ENCODE measurements at regions not wholly inside any gene's neighbourhood (a gene's known extent, or its start where the extent isn't known, plus 50 kb on each side); places are given as distances from the start of the nearest gene placed in this dataset.

DNA sequence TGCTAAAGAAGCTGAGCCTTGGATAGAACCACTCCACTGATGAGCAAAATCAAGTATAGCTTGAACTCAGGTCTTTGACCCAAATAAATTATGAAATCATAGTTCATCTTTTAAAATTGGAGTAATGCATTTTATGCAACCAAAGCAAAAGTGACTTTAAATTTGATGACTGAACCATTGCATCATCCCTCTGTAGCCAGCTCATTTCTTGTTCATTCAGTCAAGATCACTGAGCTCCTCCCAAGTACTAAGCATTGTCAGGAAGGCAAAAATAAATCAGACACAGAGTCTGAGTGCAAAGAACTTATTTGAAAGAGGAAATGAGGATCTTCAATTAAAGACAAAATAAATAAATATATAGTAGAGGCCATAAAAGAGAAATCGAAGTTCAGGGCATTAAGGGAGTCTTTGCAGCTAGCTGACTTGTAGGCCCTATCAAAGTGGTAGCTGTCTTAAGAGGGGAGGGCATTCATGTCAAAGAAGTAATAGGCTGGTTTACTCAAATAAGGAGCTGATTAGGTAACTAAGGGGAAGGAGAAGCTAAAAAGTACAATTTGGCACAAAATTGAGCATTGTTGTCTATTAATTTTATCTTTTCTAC lies 411.8 kb downstream of the MTX2 start:
- DNase-seq (ENCODE audit: low read depth), result no peak

DNA sequence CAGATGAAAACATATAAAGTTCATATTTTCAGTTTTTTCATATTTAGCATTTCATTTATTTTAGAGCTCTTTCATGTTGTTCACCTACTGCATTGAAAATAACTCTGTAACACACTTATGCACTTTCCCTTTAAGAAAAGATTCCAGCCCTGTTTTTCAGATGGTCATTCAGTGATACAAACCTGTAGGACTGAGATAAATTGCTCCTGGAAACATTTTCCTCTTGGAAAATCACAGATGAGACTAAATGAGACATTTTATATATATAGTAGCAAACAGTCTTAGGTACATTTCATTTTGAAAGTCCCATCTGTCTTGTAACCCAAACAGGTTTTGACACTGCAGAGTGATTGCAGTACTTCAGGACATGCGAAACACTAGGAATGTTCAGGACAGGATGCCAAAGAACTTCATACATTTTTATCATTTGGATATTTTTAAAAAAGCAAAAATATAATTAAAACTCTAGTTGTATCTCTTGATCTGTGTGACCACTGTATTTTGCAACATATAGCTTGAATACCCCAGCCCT lies 412.4 kb downstream of the MTX2 start:
- DNase-seq (ENCODE audit: low read depth), result no peak

DNA sequence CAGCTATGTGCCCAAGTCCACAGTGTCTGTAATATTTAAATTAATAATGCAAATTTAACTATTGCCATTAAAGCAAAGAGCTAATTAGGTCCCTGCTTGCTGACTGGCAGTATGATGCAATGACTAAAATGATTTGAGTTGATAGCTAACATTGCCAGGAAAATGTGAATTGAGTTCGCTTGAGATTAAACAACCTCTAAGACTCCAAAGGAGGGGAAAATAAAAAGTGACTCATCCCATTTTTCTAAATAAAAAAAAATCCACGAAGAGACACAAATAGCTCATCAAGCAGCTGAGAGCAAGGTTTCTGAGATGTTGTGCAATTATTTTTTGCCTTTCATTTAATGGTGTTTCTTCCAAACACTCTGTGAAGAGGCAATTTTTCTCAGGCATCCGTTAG lies 413.0 kb downstream of the MTX2 start:
- no peak for DNase-seq (ENCODE audit: low read depth)

DNA sequence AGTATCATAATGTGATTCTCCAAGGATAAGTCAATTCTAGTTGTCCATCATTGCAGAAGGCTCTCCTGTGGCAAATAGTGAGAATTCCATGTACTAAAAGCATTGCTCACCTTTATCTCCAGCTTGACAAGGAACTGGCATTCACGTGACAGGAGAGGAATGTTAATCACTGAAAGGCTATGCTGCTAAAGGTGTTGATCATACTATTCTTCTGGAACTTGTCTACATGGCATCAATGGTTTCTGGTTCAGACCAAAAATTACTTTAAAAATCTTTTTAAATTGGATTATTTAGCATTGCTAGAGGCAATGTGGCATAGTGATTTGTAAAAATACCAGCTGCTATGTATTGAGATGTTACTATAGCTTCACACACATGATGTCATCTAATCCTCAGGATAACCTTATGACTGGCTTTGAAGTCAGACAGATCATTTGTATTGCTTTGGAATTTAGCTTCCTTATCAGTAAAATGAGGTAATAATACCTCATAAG lies 414.4 kb downstream of the MTX2 start:
- DNase-seq (ENCODE audit: low read depth), result no peak

DNA sequence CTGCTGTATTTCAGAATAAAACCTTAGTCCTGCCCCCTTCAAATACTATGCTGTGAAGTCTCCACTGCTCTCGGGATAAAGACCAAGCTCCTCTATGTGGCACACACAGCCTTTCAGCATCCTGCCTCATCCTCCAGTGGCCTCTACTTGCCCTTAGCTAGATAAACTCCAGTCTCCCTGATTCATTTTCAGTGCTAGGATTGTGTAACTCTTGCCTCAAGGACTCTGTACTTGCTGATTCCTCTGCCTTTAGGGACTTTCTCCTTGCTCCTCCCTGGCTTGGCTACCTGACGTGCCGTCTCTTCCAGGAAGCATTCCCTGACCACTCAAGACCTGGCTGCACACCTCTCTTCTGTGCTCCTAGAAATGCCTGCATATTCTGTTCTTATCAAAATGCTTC lies 416.7 kb downstream of the MTX2 start:
- DNase-seq (ENCODE audit: low read depth), result no peak

DNA sequence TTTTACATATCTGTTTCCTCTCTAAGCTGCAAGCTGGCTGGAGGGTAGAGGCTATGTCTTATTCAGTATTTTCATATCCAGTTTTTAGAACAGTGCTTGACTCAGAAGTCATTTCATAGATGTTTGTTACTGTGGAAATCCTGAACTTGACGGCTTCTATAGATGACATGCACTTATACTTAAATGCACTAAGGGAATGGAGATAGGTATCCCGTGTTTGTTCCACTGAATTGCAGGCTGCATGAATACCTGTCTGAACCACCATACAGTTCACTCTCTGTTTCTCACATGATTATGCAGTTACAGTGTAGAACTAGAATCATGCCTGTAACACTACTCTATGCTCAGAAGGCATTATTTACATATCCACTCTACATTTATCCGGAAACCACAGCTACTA lies 417.1 kb downstream of the MTX2 start:
- DNase-seq (ENCODE audit: low read depth), result no peak

DNA sequence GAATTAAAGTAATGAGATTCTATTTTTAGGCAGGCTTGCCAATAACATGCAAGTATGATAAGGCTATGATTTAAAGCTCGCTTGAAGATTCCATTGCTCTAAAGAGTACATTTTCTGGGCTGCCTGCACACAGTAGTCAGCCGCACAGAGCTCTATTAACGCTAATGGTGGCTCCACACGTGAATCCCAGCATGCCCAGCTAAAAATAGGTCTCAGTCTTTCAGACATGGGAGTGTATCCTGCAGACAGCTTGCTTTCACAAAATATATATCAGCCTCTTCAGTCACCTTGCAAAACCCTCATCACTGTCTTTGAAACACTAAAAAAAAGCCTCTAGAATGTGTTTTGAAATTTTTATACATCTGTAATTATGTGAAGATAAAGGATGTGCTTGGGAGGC lies 418.1 kb downstream of the MTX2 start:
- no peak for DNase-seq (ENCODE audit: low read depth)

DNA sequence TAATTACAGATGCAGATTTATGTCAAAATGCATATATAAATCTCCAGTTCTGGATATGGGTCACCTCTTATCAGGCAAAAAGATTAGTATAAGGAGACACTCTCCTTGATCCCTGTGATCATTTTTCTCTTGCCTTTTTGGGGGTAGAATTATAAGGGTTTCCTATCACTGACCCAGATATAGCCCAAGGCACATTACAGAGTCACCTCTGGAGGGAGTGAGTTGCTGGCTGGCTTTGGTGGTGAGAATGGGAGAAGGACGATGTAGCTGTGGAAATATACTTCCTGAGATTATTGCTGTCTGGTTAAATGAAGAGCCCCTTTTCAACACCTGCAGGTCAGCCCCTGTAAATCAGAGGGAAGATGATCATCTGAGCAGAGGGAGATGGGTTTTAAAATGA lies 418.7 kb downstream of the MTX2 start:
- no peak for DNase-seq (ENCODE audit: low read depth)

DNA sequence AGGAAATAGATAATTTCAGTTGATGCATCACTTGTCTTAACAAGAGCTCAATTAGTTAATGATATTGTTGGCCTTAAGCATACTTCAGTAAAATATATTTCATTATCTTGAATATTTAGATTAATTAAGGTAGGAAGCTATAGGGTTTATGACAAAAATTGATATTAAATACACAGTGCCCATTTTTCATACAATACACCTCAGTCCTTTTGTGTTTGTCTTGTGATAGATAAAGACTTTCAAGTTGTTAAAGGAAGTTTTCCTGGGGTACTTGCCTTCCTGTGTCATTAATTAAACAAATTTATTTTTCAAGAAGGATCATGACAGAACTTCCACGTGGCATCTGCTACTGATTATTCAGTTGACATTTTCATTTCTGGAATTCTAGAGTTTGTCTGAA lies 420.5 kb downstream of the MTX2 start:
- DNase-seq (ENCODE audit: low read depth), result no peak

DNA sequence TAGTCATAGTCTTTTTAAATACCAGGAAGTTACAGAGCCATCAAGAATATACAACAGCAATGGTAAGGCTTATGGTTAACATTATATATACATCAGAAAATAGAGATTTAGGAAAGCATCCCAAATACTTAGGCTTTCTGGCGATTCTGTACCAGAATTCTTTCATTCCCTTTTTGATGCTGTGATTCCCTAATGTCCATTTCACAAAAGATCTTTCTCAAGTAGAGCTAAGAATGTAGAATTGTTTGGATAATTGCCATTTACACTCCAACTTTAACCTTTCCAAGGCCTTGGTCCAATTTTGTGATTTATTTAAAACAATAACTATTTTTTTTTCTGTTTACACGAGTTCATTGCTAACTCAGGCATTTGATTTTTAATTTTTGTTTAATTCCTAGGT lies 422.2 kb downstream of the MTX2 start:
- DNase-seq (ENCODE audit: low read depth), result no peak

DNA sequence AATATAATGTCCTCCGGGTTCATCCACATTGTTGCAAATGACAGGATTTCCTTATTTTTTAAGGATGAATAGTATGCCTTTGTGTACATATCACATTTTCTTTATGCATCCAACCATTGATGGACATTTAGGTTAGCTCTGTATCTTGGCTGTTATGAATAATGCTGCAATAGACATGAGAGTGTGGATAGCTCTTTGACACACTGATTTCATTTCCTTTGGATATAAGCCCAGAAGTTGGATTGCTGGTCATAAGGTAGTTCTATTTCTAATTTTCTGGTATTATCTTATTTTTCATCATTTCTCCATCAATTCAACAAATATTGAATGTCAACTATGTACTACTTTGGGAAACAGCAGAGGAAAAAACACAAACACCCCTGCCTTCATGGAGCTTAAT lies 423.3 kb downstream of the MTX2 start:
- no peak for DNase-seq (ENCODE audit: low read depth)

DNA sequence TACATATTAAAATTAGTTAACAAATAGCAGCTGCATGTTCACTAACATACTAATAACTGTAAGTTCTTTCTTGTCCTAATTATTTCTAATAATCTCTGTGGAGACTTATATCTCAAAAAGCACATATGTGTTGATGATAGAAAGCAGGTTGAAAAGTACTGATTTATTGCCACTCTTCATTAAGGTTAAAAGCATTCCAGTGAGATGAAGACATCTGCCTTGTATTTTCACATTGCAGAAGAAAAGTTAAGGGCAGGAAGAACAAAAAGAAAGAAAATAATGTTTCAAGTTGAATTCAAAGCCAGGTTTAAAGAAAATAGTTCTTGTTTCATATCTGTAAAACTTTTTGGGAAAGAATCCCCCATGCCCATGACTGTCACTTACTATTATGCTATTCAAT lies 429.9 kb downstream of the MTX2 start:
- no peak for DNase-seq (ENCODE audit: low read depth)

DNA sequence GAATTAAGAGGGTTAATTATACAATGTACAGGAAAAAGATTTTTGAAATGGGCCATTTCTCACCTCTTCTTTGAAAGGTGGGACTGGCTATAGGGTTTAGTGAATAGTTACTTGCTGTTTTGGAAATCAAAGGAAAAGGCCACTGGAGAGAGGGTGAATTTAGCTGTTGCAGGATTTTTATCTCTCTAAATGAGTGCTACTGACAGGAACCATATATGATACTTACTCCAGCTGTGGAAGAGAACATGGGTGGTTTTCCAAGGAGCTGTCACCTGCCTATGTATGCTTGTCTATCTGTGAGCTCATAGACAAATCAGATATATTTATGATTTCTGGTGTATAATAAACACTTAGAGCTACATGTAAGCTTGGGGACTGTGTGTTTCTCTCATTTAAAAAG lies 430.4 kb downstream of the MTX2 start:
- no peak for DNase-seq (ENCODE audit: low read depth)

DNA sequence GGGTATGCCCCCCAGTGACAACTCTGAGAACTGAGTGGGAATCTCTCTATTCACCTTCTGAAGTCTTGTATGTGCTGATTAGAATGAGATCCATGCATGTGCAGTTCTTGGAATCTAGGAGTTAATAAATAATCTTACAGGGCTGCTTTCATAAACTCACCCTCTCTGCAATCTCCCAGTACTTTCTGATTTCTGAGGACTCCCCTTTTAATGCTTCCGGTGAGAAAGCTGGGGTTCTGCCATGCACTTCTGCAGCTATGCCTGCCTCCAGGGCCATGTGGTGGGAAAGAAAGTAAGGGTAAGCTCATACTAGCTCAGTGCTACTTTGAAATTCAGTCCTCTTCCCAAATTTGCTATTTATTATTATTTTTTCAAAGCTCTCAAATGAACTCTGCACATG lies 432.9 kb downstream of the MTX2 start:
- no peak for DNase-seq (ENCODE audit: low read depth)

DNA sequence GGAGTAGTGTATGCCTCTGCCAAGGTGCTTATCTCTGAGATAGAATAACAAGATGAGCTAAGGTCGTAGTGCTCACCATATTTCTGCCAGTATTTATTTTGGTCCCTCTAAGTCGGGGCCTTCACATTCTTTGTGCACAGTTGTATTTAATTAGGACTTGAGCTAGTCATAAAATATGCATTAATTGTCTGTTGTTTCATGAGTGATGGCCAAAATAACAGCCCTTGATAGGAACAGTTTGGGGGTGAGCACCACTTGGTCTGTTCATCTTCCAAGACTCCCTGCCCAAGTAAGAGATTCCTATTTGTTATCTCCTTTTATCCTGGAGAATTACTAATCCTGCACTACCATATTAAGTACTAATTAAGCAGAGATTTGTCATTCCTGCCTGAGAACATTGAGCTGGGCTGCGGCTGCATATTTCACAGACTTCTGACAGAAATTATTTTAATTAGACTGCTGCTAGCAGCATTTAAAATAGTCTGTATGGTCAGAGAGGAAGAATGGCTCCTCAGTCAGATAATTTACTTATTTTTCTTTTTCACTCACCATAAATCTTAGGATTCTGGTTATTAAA lies 435.1 kb downstream of the MTX2 start:
- DNase-seq (ENCODE audit: low read depth), result no peak

DNA sequence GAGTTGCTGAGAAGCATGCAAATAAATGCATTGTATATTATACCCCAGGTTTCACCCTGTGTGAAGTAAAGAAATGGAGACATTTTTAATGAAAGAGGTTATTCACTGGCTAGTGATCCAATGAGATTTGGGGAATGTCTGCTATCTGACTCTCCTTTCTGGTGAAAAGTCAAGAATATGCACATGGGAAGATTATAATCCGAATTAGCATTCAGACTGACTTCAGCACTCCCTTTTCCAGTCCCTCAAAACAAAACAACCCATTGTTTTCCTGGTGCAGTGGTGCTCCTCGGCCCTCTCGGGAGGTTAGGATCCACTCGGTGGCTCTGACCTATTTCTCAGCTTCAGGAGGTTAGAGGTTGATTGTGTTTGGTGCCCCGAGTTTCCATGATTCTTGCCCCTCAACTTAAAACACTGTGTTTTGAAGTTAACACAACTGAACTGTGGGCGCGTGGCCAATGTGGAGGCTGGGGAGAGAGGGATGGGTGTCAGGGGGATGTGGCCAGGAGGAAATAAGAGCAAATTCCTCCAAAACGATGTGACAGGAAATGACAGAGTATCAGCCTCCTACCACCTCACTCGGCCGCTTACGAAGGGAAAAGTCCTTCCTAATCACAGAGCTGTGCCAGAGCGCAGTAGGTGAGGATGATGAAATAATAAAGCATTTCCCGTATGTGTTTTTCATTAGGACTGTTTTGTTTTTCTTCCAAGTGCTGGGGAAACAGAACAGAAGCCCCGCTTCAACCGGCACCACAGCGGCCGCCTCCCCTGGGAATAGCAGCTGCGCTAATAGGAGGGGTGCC lies 440.1 kb downstream of the MTX2 start:
- no peak for DNase-seq (ENCODE audit: low read depth)

DNA sequence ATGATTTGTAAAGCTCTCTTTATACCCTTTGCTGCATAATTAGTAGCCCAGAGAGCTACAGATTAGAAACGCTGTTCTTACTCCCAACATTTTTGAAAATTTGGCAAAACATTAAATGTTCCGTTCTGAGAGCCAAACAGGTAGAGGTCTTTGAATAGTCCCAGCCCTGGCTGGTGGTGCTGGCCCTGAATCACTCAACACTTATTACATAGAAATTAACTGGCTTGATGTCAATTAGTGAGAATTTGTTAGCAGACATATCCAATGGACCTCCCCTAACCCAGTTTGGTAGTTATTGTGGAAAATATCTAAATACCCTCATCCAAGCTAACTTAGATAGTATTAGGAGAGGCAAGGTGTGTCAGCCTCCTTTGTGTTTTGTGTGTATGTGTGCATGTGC lies 440.7 kb downstream of the MTX2 start:
- no peak for DNase-seq (ENCODE audit: low read depth)

DNA sequence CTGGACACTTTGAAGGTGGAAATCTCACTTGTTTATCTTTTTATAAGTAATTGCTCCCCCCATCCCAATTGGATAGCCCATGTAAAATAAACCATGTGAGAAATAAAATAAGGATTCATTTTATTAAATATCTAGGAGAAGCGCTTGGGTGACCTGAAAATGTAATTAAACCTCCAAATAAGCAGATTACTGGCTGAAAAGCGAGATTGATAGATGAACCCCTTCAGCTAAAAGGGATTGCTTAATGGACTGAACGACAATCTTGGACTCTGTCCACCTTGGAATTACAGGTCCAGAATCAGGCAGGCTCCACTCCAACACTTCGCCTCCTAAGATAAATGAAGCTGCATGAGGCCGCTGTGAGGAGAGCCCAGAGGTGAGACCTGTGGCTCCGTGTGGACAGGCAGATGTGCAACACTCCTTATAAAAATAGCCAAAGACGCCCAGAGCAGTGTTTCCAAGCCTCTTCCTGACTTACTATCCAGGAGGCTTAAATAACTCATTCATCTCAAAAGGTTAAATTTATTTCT lies 441.5 kb downstream of the MTX2 start:
- no peak for DNase-seq (ENCODE audit: low read depth)

DNA sequence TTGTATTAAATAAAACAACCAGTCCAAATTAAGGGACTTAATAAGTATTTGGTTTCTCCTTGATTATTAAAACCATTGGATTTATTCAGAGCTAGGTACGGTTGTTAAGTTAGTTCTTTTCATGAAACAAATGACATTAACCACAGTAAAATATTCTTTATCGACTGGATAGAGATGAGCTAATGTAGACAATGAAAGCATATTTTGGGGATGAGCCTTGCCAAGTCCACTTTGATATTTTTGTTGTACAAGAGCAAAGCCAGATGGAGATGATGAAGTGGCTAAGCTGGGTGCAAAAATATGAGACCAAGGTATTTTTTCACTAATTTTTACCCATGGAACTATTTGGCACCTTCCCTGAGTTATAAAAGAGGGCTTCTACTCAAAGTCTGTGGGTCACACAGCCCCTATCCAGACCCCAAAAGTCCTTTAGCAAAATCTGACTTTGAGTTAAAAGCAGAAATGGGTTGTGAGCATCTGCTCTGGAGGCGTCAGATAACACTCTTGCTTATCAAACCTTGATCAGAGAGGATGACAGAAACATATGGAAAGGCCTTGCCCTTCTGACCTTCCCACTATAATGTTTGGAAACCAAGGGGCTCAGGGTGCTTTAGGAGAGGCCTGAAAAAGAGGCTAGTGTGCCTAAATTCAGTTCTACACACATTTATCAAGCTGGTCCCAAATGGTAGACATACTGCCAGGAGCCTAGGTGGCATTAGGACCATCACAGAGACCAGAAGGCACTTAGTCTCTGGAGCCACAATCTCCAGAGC lies 456.8 kb downstream of the MTX2 start:
- no peak for DNase-seq (ENCODE audit: low read depth)

DNA sequence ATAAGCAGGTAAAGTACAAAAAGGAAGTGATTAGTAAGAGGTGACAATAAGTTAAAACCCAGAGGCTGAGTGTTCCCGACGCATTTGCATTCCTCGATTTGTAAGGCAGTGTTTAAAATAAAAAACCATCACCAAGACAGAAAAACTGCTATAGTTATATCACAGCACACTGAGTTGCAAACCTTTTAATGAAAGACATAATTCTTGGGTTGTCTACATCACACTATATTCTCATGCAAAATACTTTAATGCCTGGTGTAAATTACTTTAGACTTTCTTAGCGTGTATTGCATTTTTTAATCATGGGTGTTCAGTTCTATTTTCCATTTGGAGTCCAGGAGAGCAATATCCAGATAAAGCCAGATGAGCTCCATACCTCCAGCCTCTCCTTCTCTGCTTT lies 458.5 kb downstream of the MTX2 start:
- no peak for DNase-seq (ENCODE audit: low read depth)

DNA sequence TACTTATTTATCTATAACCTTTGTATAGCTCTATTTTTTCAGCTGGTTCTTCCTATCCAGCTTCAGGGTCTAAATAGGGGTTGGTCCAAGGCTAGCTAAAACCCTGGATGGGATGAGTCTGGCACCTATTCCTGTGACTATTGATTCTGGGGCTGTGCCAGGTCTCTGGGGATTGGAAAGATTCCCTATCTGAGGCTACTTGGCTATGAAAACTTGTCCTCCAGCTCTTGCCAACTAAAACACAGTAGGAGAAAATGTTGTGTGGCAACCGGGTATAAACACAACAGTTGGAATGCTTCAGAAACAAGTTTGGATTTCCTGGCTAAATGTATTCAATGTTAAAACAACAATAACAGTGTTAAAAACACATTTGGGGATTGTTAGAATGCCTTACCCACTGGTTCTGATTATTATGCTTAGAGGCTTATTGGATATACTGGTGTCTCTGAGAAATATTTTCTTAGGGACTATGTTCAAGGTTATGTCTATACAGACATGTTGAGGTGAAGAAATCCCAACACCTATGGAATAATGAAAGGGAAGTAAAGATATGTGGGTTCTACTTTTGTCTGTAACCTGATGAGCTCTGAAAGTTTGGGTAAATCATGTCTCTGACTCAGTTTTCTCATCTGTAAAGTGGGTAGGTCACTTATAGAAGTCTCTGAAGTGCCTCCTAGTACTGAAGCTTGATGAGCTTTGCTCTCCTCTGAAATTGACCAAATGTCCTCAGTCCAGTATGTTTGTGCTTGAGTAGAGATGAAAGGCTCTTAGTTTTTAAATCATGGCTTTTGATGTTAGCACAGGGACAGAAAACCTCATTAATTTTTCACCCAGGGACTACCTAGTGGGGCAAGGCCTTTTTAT lies 460.7 kb downstream of the MTX2 start:
- DNase-seq (ENCODE audit: low read depth), result no peak

All from T-helper 22 cell (primary cell).